ENCODE measurements at regions not wholly inside any gene's neighbourhood (a gene's known extent, or its start where the extent isn't known, plus 50 kb on each side); places are given as distances from the start of the nearest gene placed in this dataset.

- H3K36me3 ChIP-seq: no peaks in the 10 kb centered on the region
- H3K4me3 ChIP-seq: no peak overlapping the region
- H3K27me3 ChIP-seq: no peaks in the 10 kb centered on the region
- H3K4me1 ChIP-seq: peaks cover 0 to 11% (median 0%) of the 10 kb centered on the region in 4 donors
- no peaks in the 10 kb centered on the region for H3K9me3 ChIP-seq
- TF ChIP-seq CTCF (IDR thresholded peaks at IDR 0.05) (no peak), POLR2A (IDR thresholded peaks at IDR 0.05) (no peak)
- peak overlapping the region in 3 of 4 donors; percentile 22 to 40 (median 31) for H3K27ac ChIP-seq
- DNase-seq: no peak
Observed at GRCh38 chr7:25455683-25456251, 227.5 kb upstream of the NPVF start.

GRCh38 chr7:25456467-25457171, 228.3 kb upstream of the NPVF start:
- TF ChIP-seq POLR2A (IDR thresholded peaks at IDR 0.05): no peak
- no peak for TF ChIP-seq CTCF (IDR thresholded peaks at IDR 0.05)
- Histone ChIP-seq H3K27me3 (no peaks in the 10 kb centered on the region), H3K4me3 (no peak overlapping the region), H3K27ac (peak overlapping the region in 2 of 4 donors; percentile 13 to 40), H3K4me1 (peaks cover 0 to 11% (median 0%) of the 10 kb centered on the region in 4 donors), H3K9me3 (no peaks in the 10 kb centered on the region), H3K36me3 (no peaks in the 10 kb centered on the region)
- peak in 1 of 3 donors; percentile 62 for DNase-seq

- no peak overlapping the region for H3K4me3 ChIP-seq
- TF ChIP-seq POLR2A (IDR thresholded peaks at IDR 0.05) (no peak), CTCF (IDR thresholded peaks at IDR 0.05) (no peak)
- H3K4me1 ChIP-seq: peaks cover 0 to 11% (median 0%) of the 10 kb centered on the region in 4 donors
- H3K36me3 ChIP-seq: no peaks in the 10 kb centered on the region
- no peaks in the 10 kb centered on the region for H3K9me3 ChIP-seq
- DNase-seq: no peak
- H3K27ac ChIP-seq: no peak overlapping the region
- H3K27me3 ChIP-seq: no peaks in the 10 kb centered on the region
Observed at GRCh38 chr7:25459057-25459456, 230.8 kb upstream of the NPVF start.

GRCh38 chr7:25460433-25460832, 232.1 kb upstream of the NPVF start:
- Histone ChIP-seq H3K27ac (no peak overlapping the region), H3K36me3 (no peaks in the 10 kb centered on the region), H3K4me1 (peaks cover 0 to under 1% (median 0%) of the 10 kb centered on the region in 4 donors), H3K27me3 (no peaks in the 10 kb centered on the region), H3K4me3 (no peak overlapping the region), H3K9me3 (no peaks in the 10 kb centered on the region)
- no peak for DNase-seq
- TF ChIP-seq POLR2A (IDR thresholded peaks at IDR 0.05): no peak
- TF ChIP-seq CTCF (IDR thresholded peaks at IDR 0.05): no peak

- TF ChIP-seq POLR2A (IDR thresholded peaks at IDR 0.05) (no peak), CTCF (IDR thresholded peaks at IDR 0.05) (no peak)
- DNase-seq: no peak
- Histone ChIP-seq H3K4me1 (no peaks in the 10 kb centered on the region), H3K36me3 (no peaks in the 10 kb centered on the region), H3K27ac (no peak overlapping the region), H3K27me3 (no peaks in the 10 kb centered on the region), H3K9me3 (no peaks in the 10 kb centered on the region), H3K4me3 (no peak overlapping the region)
Observed at GRCh38 chr7:25469669-25470068, 241.4 kb upstream of the NPVF start.

Measured in Peyer's patch (tissue), 4 donors.